ENCODE measurements at regions not wholly inside any gene's neighbourhood (a gene's known extent, or its start where the extent isn't known, plus 50 kb on each side); places are given as distances from the start of the nearest gene placed in this dataset.

- H2BK5ac ChIP-seq (ENCODE audit: low read length), result no peak overlapping the region
- H3K4ac ChIP-seq (ENCODE audit: low read length), result no peak overlapping the region
- DNase-seq (ENCODE audit: low spot score), result no peak
- H2BK120ac ChIP-seq (ENCODE audit: low read depth, low read length), result no peak overlapping the region
- H3K9ac ChIP-seq (ENCODE audit: low read depth, low read length, poor library complexity), result no peak overlapping the region
- H3K4me3 ChIP-seq (ENCODE audit: low read length in 2 of 2), result peak overlapping the region in 1 of 2 donors; percentile 9
- peaks cover 15 to 52% of the 10 kb centered on the region in 2 donors for H3K9me3 ChIP-seq (replicated peaks in 1 of 2; ENCODE audit: control insufficient read depth in 2 of 2, insufficient read depth in 1 of 2, low read depth in 1 of 2, low read length in 2 of 2)
- H3K14ac ChIP-seq (ENCODE audit: low read length), result no peak overlapping the region
- H4K91ac ChIP-seq (ENCODE audit: low read depth, low read length, poor library complexity), result no peak overlapping the region
- H3K27ac ChIP-seq (replicated peaks; ENCODE audit: low read length), result no peak overlapping the region
- H3K36me3 ChIP-seq (replicated peaks in 1 of 2; ENCODE audit: control insufficient read depth in 2 of 2, insufficient read depth in 2 of 2, low read length in 2 of 2), result no peaks in the 10 kb centered on the region
- H2AFZ ChIP-seq (ENCODE audit: low read length), result no peak overlapping the region
- H4K8ac ChIP-seq (ENCODE audit: low read depth, low read length), result no peak overlapping the region
- no peak overlapping the region for H3K18ac ChIP-seq (ENCODE audit: low read length)
- no peak overlapping the region for H3K23ac ChIP-seq (ENCODE audit: low read depth, low read length, poor library complexity)
- H3K4me1 ChIP-seq (ENCODE audit: control insufficient read depth in 2 of 2, insufficient read depth in 1 of 2, low read depth in 1 of 2, low read length in 2 of 2), result no peaks in the 10 kb centered on the region
- H2BK15ac ChIP-seq (ENCODE audit: low read length), result no peak overlapping the region
- peaks cover 3% of the 10 kb centered on the region for H3K79me1 ChIP-seq (ENCODE audit: low read depth, low read length)
- WGBS, 2 donors (ENCODE audit: extremely low coverage in 2 of 2, insufficient read length in 2 of 2, insufficient replicate concordance in 1 of 2), result no CpG with 5 or more reads among the region's 11 CpGs
- H2AK5ac ChIP-seq (ENCODE audit: low read depth, low read length), result no peak overlapping the region
- no peaks in the 10 kb centered on the region for H3K27me3 ChIP-seq (ENCODE audit: control insufficient read depth in 3 of 3, insufficient read depth in 3 of 3, low read depth in 1 of 3, low read length in 3 of 3)
- no peak overlapping the region for H2BK12ac ChIP-seq (ENCODE audit: low read length)
- H3K4me2 ChIP-seq (ENCODE audit: insufficient read depth, low read length, poor library complexity, severe bottlenecking), result no peak overlapping the region
Observed at GRCh38 chr15:25177955-25178801, 223.4 kb downstream of the SNRPN start.

GRCh38 chr15:25178835-25179672, 224.3 kb downstream of the SNRPN start:
- Histone ChIP-seq H3K4me1 (ENCODE audit: control insufficient read depth in 2 of 2, insufficient read depth in 1 of 2, low read depth in 1 of 2, low read length in 2 of 2) (no peaks in the 10 kb centered on the region), H2BK15ac (ENCODE audit: low read length) (no peak overlapping the region), H3K79me1 (ENCODE audit: low read depth, low read length) (peaks cover 5% of the 10 kb centered on the region), H3K4me3 (ENCODE audit: low read length in 2 of 2) (no peak overlapping the region), H3K36me3 (replicated peaks in 1 of 2; ENCODE audit: control insufficient read depth in 2 of 2, insufficient read depth in 2 of 2, low read length in 2 of 2) (no peaks in the 10 kb centered on the region), H3K9ac (ENCODE audit: low read depth, low read length, poor library complexity) (no peak overlapping the region), H3K9me3 (replicated peaks in 1 of 2; ENCODE audit: control insufficient read depth in 2 of 2, insufficient read depth in 1 of 2, low read depth in 1 of 2, low read length in 2 of 2) (peaks cover 11 to 52% of the 10 kb centered on the region in 2 donors), H3K18ac (ENCODE audit: low read length) (no peak overlapping the region), H3K27ac (replicated peaks; ENCODE audit: low read length) (no peak overlapping the region), H2AK5ac (ENCODE audit: low read depth, low read length) (no peak overlapping the region), H2BK120ac (ENCODE audit: low read depth, low read length) (no peak overlapping the region), H3K4me2 (ENCODE audit: insufficient read depth, low read length, poor library complexity, severe bottlenecking) (no peak overlapping the region), H2AFZ (ENCODE audit: low read length) (no peak overlapping the region), H3K23ac (ENCODE audit: low read depth, low read length, poor library complexity) (no peak overlapping the region), H3K27me3 (ENCODE audit: control insufficient read depth in 3 of 3, insufficient read depth in 3 of 3, low read depth in 1 of 3, low read length in 3 of 3) (no peaks in the 10 kb centered on the region), H4K91ac (ENCODE audit: low read depth, low read length, poor library complexity) (no peak overlapping the region), H3K4ac (ENCODE audit: low read length) (no peak overlapping the region), H2BK12ac (ENCODE audit: low read length) (no peak overlapping the region), H2BK5ac (ENCODE audit: low read length) (peak overlapping the region; percentile 39), H3K14ac (ENCODE audit: low read length) (no peak overlapping the region), H4K8ac (ENCODE audit: low read depth, low read length) (no peak overlapping the region)
- DNase-seq (ENCODE audit: low spot score), result no peak
- WGBS, 2 donors (ENCODE audit: extremely low coverage in 2 of 2, insufficient read length in 2 of 2, insufficient replicate concordance in 1 of 2), result no CpG with 5 or more reads among the region's 17 CpGs

DNA sequence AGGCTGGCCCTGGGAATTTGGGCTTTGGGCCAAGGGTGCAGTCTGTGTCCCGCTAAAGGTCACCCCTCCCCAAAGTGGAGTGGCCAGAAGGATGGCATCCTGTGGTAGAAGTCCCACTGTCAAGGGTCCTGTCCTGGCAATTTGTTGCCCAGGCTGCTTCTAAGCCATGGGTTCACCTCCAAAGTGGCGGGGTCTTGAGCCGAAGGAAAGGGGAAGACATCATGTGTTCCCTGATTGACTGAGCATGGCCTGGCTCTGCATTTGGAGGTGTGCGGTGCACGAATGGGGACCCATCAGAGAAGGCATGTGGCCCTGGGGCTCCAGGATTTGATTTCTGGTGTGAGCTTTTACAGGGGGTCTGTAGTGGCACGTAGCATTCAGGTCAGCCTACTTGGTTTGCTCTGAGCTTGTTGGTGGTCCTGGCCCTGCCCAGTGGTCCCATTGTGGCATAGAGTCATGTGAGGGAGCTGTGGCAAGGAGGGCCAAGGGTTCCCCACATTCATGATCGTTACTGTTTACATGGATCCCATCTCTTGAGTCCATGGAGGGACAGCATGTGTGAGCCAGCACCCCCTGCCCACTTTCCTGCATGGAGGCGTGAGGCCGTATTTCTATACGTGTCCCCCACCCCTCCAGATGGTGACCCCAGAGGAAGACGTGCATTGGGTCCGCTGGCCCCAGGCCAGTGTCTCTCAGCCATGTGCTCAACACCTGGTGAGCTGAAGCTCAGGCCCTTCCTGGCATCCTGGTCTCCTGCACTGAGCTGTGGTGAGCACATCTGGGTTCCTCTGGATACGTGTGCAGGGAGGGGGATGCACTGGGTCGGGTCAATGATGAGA, 225.1 kb downstream of the SNRPN start:
- Histone ChIP-seq H3K9me3 (replicated peaks in 1 of 2; ENCODE audit: control insufficient read depth in 2 of 2, insufficient read depth in 1 of 2, low read depth in 1 of 2, low read length in 2 of 2) (peaks cover 9 to 54% of the 10 kb centered on the region in 2 donors), H2BK15ac (ENCODE audit: low read length) (no peak overlapping the region), H3K79me1 (ENCODE audit: low read depth, low read length) (peaks cover 5% of the 10 kb centered on the region), H3K4me2 (ENCODE audit: insufficient read depth, low read length, poor library complexity, severe bottlenecking) (no peak overlapping the region), H3K27me3 (ENCODE audit: control insufficient read depth in 3 of 3, insufficient read depth in 3 of 3, low read depth in 1 of 3, low read length in 3 of 3) (no peaks in the 10 kb centered on the region), H3K36me3 (replicated peaks in 1 of 2; ENCODE audit: control insufficient read depth in 2 of 2, insufficient read depth in 2 of 2, low read length in 2 of 2) (no peaks in the 10 kb centered on the region), H2AFZ (ENCODE audit: low read length) (no peak overlapping the region), H2AK5ac (ENCODE audit: low read depth, low read length) (no peak overlapping the region), H3K4me1 (ENCODE audit: control insufficient read depth in 2 of 2, insufficient read depth in 1 of 2, low read depth in 1 of 2, low read length in 2 of 2) (no peaks in the 10 kb centered on the region), H3K27ac (replicated peaks; ENCODE audit: low read length) (no peak overlapping the region), H3K18ac (ENCODE audit: low read length) (no peak overlapping the region), H2BK5ac (ENCODE audit: low read length) (peak overlapping the region; percentile 39), H3K23ac (ENCODE audit: low read depth, low read length, poor library complexity) (no peak overlapping the region), H3K4me3 (ENCODE audit: low read length in 2 of 2) (peak overlapping the region in 1 of 2 donors; percentile 25), H2BK120ac (ENCODE audit: low read depth, low read length) (no peak overlapping the region), H3K4ac (ENCODE audit: low read length) (no peak overlapping the region), H3K9ac (ENCODE audit: low read depth, low read length, poor library complexity) (peak overlapping the region; percentile 37), H4K8ac (ENCODE audit: low read depth, low read length) (no peak overlapping the region), H3K14ac (ENCODE audit: low read length) (no peak overlapping the region), H4K91ac (ENCODE audit: low read depth, low read length, poor library complexity) (no peak overlapping the region), H2BK12ac (ENCODE audit: low read length) (no peak overlapping the region)
- no peak for DNase-seq (ENCODE audit: low spot score)
- WGBS, 2 donors (ENCODE audit: extremely low coverage in 2 of 2, insufficient read length in 2 of 2, insufficient replicate concordance in 1 of 2), result no CpG with 5 or more reads among the region's 14 CpGs
